Type B pancreatic cell (in vitro differentiated cells): ENCODE measurements at regions not wholly inside any gene's neighbourhood (a gene's known extent, or its start where the extent isn't known, plus 50 kb on each side); places are given as distances from the start of the nearest gene placed in this dataset.

ENCODE experiments used
- DNase-seq: peaks from one replicate; pipeline ENCODE4 v3.0.0; 2021; ENCODE audit warnings: mixed read lengths; ENCODE audit not compliant: unreplicated experiment; ENCODE audit errors: extremely low spot score
- H3K27ac Mint-ChIP-seq: 2 replicates; pipeline ENCODE4 v1.8.0; 2021; ENCODE audit warnings: mild to moderate bottlenecking, mixed read lengths
- H3K27me3 Mint-ChIP-seq: 2 replicates; pipeline ENCODE4 v1.8.0; 2021; ENCODE audit warnings: mixed read lengths
- H3K36me3 Mint-ChIP-seq: 2 replicates; pipeline ENCODE4 v1.8.0; 2021; ENCODE audit warnings: mixed read lengths
- H3K4me1 Mint-ChIP-seq: one replicate; pipeline ENCODE4 v1.8.0; 2021; ENCODE audit warnings: mixed read lengths; ENCODE audit not compliant: unreplicated experiment
- H3K4me3 Mint-ChIP-seq: 2 replicates; pipeline ENCODE4 v1.8.0; 2021; ENCODE audit warnings: mild to moderate bottlenecking, mixed read lengths
- H3K9me3 Mint-ChIP-seq: 2 replicates; pipeline ENCODE4 v1.8.0; 2021; ENCODE audit warnings: mixed read lengths
- CTCF ChIP-seq: fragments of 200-600 bp; sonication (generic); conservative IDR thresholded peaks from 2 replicates; pipeline ENCODE4 v1.5.0; 2021; ENCODE audit warnings: antibody characterized with exemption, mild to moderate bottlenecking

GRCh38 chr15:96460106-96460505 is 129.6 kb downstream of the NR2F2 start:
- no peak for TF ChIP-seq CTCF
- Mint-ChIP-seq H3K9me3 (peaks cover 7% of the 10 kb centered on the region), H3K27me3 (peaks cover 21% of the 10 kb centered on the region), H3K4me3 (no peak overlapping the region), H3K36me3 (no peaks in the 10 kb centered on the region), H3K4me1 (no peaks in the 10 kb centered on the region), H3K27ac (no peak overlapping the region)
- DNase-seq = no peak

GRCh38 chr15:96462768-96463750 is 132.6 kb downstream of the NR2F2 start:
- H3K9me3 Mint-ChIP-seq = peaks cover 7% of the 10 kb centered on the region
- no peak overlapping the region for H3K27ac Mint-ChIP-seq
- H3K4me3 Mint-ChIP-seq = no peak overlapping the region
- no peaks in the 10 kb centered on the region for H3K4me1 Mint-ChIP-seq
- peaks cover 14% of the 10 kb centered on the region for H3K27me3 Mint-ChIP-seq
- H3K36me3 Mint-ChIP-seq = no peaks in the 10 kb centered on the region
- no peak for TF ChIP-seq CTCF
- DNase-seq = no peak

GRCh38 chr15:96466389-96466947 is 136.0 kb downstream of the NR2F2 start:
- Mint-ChIP-seq H3K36me3 (no peaks in the 10 kb centered on the region), H3K4me1 (peaks cover 2% of the 10 kb centered on the region), H3K27ac (no peak overlapping the region), H3K27me3 (peaks cover 22% of the 10 kb centered on the region), H3K9me3 (peaks cover 7% of the 10 kb centered on the region), H3K4me3 (no peak overlapping the region)
- no peak for DNase-seq
- TF ChIP-seq CTCF = no peak

- peaks cover 7% of the 10 kb centered on the region for H3K9me3 Mint-ChIP-seq
- H3K4me1 Mint-ChIP-seq = peaks cover 6% of the 10 kb centered on the region
- no peak for DNase-seq
- H3K36me3 Mint-ChIP-seq = no peaks in the 10 kb centered on the region
- no peak overlapping the region for H3K27ac Mint-ChIP-seq
- peaks cover 30% of the 10 kb centered on the region for H3K27me3 Mint-ChIP-seq
- no peak overlapping the region for H3K4me3 Mint-ChIP-seq
- TF ChIP-seq CTCF = no peak
Measured at GRCh38 chr15:96468036-96468435, 137.5 kb downstream of the NR2F2 start.

- Mint-ChIP-seq H3K9me3 (no peaks in the 10 kb centered on the region), H3K4me3 (no peak overlapping the region), H3K4me1 (peaks cover 15% of the 10 kb centered on the region), H3K27ac (no peak overlapping the region), H3K36me3 (no peaks in the 10 kb centered on the region), H3K27me3 (peaks cover 27% of the 10 kb centered on the region)
- TF ChIP-seq CTCF = no peak
- DNase-seq = no peak
Measured at GRCh38 chr15:96470681-96471310, 140.3 kb downstream of the NR2F2 start.
